ENCODE measurements at regions not wholly inside any gene's neighbourhood (a gene's known extent, or its start where the extent isn't known, plus 50 kb on each side); places are given as distances from the start of the nearest gene placed in this dataset.

DNA sequence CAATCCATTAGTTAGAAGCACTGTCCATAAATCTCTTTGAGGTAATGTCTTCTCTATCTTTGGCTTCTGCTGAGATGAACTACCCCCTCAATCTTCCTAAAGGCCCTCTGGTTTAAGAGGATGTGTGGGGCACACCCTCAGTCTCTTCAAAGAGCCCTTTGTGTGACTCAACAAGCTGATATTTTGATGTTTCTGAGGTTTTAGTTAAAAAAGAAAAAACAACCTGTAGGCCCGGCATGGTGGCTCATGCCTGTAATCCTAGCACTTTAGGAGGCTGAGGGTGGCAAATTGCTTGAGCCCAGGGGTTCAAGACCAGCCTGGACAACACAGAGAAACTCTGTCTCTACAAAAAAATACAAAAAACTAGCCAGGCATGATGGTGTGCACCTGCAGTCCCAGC is 593.5 kb downstream of the TMEM182 start:
- no peak for DNase-seq (ENCODE audit: low spot score)
- no peaks in the 10 kb centered on the region for H3K27me3 ChIP-seq (ENCODE audit: control insufficient read depth in 4 of 4, insufficient read depth in 4 of 4, low read length in 3 of 4)
- WGBS = 94% methylated on average over 1 of the region's 1 CpG
- H3K9me3 ChIP-seq (ENCODE audit: control insufficient read depth in 4 of 4, low read length in 3 of 4) = no peaks in the 10 kb centered on the region
- no peak overlapping the region for H3K4me3 ChIP-seq (ENCODE audit: low read depth in 1 of 3, low read length in 3 of 3)
- H3K9ac ChIP-seq (ENCODE audit: low read depth in 1 of 2, low read length in 2 of 2) = no peak overlapping the region
- no peaks in the 10 kb centered on the region for H3K4me1 ChIP-seq (ENCODE audit: control insufficient read depth in 4 of 4, insufficient read depth in 4 of 4, low read length in 3 of 4)
- no peak overlapping the region for H3K27ac ChIP-seq (ENCODE audit: low read depth in 1 of 2, low read length in 2 of 2)
- TF ChIP-seq EGR1 (IDR thresholded peaks at IDR 0.05; ENCODE audit: low read depth in 2 of 2) = no peak
- TF ChIP-seq TAF1 (conservative IDR thresholded peaks at IDR 0.05) = no peak
- TF ChIP-seq, protein P1, sequence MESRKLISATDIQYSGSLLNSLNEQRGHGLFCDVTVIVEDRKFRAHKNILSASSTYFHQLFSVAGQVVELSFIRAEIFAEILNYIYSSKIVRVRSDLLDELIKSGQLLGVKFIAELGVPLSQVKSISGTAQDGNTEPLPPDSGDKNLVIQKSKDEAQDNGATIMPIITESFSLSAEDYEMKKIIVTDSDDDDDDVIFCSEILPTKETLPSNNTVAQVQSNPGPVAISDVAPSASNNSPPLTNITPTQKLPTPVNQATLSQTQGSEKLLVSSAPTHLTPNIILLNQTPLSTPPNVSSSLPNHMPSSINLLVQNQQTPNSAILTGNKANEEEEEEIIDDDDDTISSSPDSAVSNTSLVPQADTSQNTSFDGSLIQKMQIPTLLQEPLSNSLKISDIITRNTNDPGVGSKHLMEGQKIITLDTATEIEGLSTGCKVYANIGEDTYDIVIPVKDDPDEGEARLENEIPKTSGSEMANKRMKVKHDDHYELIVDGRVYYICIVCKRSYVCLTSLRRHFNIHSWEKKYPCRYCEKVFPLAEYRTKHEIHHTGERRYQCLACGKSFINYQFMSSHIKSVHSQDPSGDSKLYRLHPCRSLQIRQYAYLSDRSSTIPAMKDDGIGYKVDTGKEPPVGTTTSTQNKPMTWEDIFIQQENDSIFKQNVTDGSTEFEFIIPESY (IDR thresholded peaks at IDR 0.05) = no peak
- no peak for TF ChIP-seq HNF4G (IDR thresholded peaks at IDR 0.05)
- no peak for TF ChIP-seq GABPA (IDR thresholded peaks at IDR 0.05 in 1 of 2, conservative IDR thresholded peaks at IDR 0.05 in 1 of 2)
- no peak for TF ChIP-seq FOXA2 (IDR thresholded peaks at IDR 0.05)
- TF ChIP-seq, protein P2, sequence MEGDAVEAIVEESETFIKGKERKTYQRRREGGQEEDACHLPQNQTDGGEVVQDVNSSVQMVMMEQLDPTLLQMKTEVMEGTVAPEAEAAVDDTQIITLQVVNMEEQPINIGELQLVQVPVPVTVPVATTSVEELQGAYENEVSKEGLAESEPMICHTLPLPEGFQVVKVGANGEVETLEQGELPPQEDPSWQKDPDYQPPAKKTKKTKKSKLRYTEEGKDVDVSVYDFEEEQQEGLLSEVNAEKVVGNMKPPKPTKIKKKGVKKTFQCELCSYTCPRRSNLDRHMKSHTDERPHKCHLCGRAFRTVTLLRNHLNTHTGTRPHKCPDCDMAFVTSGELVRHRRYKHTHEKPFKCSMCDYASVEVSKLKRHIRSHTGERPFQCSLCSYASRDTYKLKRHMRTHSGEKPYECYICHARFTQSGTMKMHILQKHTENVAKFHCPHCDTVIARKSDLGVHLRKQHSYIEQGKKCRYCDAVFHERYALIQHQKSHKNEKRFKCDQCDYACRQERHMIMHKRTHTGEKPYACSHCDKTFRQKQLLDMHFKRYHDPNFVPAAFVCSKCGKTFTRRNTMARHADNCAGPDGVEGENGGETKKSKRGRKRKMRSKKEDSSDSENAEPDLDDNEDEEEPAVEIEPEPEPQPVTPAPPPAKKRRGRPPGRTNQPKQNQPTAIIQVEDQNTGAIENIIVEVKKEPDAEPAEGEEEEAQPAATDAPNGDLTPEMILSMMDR (IDR thresholded peaks at IDR 0.05; ENCODE audit: low read depth, low read length, missing input control) = no peak
- TF ChIP-seq RAD21 (IDR thresholded peaks at IDR 0.05) = no peak
- no peak for TF ChIP-seq JUND (IDR thresholded peaks at IDR 0.05)
- TF ChIP-seq, protein P3, sequence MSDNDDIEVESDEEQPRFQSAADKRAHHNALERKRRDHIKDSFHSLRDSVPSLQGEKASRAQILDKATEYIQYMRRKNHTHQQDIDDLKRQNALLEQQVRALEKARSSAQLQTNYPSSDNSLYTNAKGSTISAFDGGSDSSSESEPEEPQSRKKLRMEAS (IDR thresholded peaks at IDR 0.05) = no peak
- H3K36me3 ChIP-seq (ENCODE audit: control insufficient read depth in 4 of 4, insufficient read depth in 3 of 4, low read depth in 1 of 4, low read length in 3 of 4) = no peaks in the 10 kb centered on the region

DNA sequence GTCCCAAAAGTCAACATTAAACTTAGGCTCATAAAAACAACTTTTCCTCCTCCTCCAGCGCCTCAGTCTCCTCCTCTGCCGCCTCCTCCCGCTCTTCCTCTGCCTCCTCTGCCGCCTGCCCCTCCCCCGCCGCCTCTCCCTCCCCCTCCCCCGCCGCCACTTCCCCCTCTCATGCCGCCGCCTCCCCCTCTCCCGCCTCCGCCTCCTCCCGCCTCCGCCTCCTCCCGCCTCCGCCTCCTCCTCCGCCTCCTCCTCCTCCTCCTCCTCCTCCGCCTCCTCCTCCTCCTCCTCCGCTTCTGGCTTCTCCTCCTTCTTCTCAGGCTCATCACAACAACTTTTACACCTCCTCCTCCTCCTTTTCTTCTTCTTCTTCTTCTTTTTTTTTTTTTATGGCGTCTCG is 599.9 kb downstream of the TMEM182 start:
- TF ChIP-seq JUND (IDR thresholded peaks at IDR 0.05) = no peak
- TF ChIP-seq, protein P1 (IDR thresholded peaks at IDR 0.05) = no peak
- no peak for TF ChIP-seq SP1 (IDR thresholded peaks at IDR 0.05)
- no peak for TF ChIP-seq NR2F2 (IDR thresholded peaks at IDR 0.05)
- no peak for TF ChIP-seq RAD21 (IDR thresholded peaks at IDR 0.05)
- TF ChIP-seq RXRA (IDR thresholded peaks at IDR 0.05) = no peak
- TF ChIP-seq, protein P4, sequence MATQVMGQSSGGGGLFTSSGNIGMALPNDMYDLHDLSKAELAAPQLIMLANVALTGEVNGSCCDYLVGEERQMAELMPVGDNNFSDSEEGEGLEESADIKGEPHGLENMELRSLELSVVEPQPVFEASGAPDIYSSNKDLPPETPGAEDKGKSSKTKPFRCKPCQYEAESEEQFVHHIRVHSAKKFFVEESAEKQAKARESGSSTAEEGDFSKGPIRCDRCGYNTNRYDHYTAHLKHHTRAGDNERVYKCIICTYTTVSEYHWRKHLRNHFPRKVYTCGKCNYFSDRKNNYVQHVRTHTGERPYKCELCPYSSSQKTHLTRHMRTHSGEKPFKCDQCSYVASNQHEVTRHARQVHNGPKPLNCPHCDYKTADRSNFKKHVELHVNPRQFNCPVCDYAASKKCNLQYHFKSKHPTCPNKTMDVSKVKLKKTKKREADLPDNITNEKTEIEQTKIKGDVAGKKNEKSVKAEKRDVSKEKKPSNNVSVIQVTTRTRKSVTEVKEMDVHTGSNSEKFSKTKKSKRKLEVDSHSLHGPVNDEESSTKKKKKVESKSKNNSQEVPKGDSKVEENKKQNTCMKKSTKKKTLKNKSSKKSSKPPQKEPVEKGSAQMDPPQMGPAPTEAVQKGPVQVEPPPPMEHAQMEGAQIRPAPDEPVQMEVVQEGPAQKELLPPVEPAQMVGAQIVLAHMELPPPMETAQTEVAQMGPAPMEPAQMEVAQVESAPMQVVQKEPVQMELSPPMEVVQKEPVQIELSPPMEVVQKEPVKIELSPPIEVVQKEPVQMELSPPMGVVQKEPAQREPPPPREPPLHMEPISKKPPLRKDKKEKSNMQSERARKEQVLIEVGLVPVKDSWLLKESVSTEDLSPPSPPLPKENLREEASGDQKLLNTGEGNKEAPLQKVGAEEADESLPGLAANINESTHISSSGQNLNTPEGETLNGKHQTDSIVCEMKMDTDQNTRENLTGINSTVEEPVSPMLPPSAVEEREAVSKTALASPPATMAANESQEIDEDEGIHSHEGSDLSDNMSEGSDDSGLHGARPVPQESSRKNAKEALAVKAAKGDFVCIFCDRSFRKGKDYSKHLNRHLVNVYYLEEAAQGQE (IDR thresholded peaks at IDR 0.05) = no peak
- no peak for TF ChIP-seq YY1 (IDR thresholded peaks at IDR 0.05)
- TF ChIP-seq GABPA (IDR thresholded peaks at IDR 0.05 in 1 of 2, conservative IDR thresholded peaks at IDR 0.05 in 1 of 2) = no peak
- TF ChIP-seq, protein P5, sequence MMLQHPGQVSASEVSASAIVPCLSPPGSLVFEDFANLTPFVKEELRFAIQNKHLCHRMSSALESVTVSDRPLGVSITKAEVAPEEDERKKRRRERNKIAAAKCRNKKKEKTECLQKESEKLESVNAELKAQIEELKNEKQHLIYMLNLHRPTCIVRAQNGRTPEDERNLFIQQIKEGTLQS (IDR thresholded peaks at IDR 0.05) = no peak
- TF ChIP-seq, protein P2 (IDR thresholded peaks at IDR 0.05; ENCODE audit: low read depth, low read length, missing input control) = no peak
- no peak for TF ChIP-seq EGR1 (IDR thresholded peaks at IDR 0.05; ENCODE audit: low read depth in 2 of 2)
- no peak for TF ChIP-seq HNF4A (conservative IDR thresholded peaks at IDR 0.05)
- TF ChIP-seq FOXA2 (IDR thresholded peaks at IDR 0.05) = no peak
- no peak for TF ChIP-seq TAF1 (conservative IDR thresholded peaks at IDR 0.05)
- TF ChIP-seq FOXA1 (IDR thresholded peaks at IDR 0.05) = no peak
- TF ChIP-seq, protein P3 (IDR thresholded peaks at IDR 0.05) = no peak
- no peak for TF ChIP-seq HNF4G (IDR thresholded peaks at IDR 0.05)
- Histone ChIP-seq H3K27ac (ENCODE audit: low read depth in 1 of 2, low read length in 2 of 2) (no peak overlapping the region), H3K9me3 (ENCODE audit: control insufficient read depth in 4 of 4, low read length in 3 of 4) (no peaks in the 10 kb centered on the region), H3K4me1 (ENCODE audit: control insufficient read depth in 4 of 4, insufficient read depth in 4 of 4, low read length in 3 of 4) (no peaks in the 10 kb centered on the region), H3K27me3 (ENCODE audit: control insufficient read depth in 4 of 4, insufficient read depth in 4 of 4, low read length in 3 of 4) (no peaks in the 10 kb centered on the region), H3K36me3 (ENCODE audit: control insufficient read depth in 4 of 4, insufficient read depth in 3 of 4, low read depth in 1 of 4, low read length in 3 of 4) (no peaks in the 10 kb centered on the region), H3K4me3 (ENCODE audit: low read depth in 1 of 3, low read length in 3 of 3) (no peak overlapping the region), H3K9ac (ENCODE audit: low read depth in 1 of 2, low read length in 2 of 2) (no peak overlapping the region)
- 96% methylated on average over 20 of the region's 21 CpGs for WGBS
- peak; percentile 33 for DNase-seq (ENCODE audit: low spot score)
